HT1080 (cell line): ENCODE measurements at regions not wholly inside any gene's neighbourhood (a gene's known extent, or its start where the extent isn't known, plus 50 kb on each side); places are given as distances from the start of the nearest gene placed in this dataset.
"Not testable (repeated sequence)": the region's sequence is repeated elsewhere in the genome, so short reads cannot be mapped to it uniquely, and the experiment has no call there.

Experiments
- DNase-seq: peaks from one replicate; pipeline ENCODE4 v3.0.0-alpha.2; 2015; ENCODE audit warnings: low read depth

DNA sequence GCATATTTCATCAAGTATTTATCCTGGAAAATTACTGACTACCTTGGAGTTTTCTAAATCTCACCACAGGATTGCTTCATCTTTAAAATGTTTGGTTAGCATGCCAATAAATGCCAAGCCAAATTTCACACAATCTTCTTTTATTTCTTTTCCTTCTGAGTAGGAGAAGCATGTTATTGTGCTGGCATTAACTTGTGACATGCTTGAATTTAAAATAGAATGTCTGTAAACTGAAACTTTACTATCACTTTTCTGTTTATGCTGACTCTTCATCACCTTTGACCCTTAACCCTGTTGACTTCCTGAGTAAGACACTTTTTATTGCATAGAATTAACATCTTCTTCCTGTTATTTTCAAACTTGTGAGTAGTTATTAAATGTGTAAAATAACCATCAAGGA lies 56.2 kb upstream of the LRRTM4 start:
- peak; percentile 1 for DNase-seq

DNA sequence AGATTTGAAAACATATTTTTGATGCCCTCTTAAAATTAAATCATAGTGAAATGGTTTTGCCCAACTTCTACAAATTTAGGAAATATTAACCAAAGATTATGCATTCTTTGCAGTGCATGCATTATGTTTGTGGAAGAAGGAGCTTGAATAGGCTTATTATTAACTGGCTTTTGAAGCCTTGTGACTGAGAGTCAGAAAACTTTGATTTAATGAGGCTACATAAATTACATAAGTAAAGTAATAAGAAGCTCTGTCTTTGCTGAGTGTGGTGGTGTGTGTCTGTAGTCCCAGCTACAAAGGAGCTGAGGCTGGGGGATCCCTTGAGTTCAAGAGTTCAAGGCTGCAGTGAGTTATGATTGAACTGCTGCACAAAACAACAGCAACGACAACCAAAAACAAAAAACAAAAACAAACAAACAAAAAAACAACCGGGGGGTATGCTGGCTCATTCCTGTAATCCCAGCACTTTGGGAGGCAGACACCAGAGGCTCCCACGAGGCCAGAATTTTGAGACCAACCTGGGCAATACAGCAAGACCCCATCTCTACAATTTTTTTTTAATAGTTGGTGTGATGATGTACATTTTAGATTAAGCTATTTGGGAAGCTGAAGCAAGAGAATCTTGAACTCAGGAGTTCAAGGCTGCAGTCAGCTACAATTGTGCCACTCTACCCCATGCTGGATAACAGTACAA lies 57.0 kb upstream of the LRRTM4 start:
- DNase-seq, result no peak

DNA sequence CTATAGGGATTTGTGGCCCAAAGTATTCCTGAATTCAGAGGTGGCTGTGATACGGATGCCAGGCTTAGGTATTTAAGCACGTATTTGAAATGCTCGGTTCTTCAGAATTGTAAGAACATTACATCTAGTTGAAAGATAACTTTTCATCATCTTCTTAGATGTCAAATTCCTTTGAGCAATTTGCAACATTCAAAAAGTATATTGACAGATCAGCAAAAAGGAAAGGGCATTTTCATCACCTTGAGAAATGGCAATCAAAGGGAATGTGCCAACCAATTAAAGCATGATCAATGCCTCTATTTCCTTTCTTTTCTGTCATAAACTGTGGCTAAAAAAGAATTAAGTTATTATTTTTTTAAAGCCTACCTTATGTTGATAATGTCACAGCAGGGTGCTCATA lies 66.3 kb upstream of the LRRTM4 start:
- DNase-seq, result no peak

- DNase-seq, result no peak
Measured at GRCh38 chr2:77590298-77590917, 68.2 kb upstream of the LRRTM4 start.

DNA sequence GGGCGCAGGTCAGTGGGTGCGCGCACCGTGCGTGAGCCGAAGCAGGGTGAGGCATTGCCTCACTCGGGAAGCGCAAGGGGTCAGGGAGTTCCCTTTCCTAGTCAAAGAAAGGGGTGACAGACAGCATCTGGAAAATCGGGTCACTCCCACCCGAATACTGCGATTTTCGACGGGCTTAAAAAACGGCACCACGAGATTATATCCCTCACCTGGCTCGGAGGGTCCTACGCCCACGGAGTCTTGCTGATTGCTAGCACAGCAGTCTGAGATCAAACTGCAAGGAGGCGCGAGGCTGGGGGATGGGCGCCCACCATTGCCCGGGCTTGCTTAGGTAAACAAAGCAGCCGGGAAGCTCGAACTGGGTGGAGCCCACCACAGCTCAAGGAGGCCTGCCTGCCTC lies 70.8 kb upstream of the LRRTM4 start:
- not testable (repeated sequence) for DNase-seq

GRCh38 chr2:77602771-77603170 lies 80.6 kb upstream of the LRRTM4 start:
- DNase-seq, result no peak

- DNase-seq, result peak; percentile 7
Measured at GRCh38 chr2:77604953-77605929, 83.1 kb upstream of the LRRTM4 start.

DNA sequence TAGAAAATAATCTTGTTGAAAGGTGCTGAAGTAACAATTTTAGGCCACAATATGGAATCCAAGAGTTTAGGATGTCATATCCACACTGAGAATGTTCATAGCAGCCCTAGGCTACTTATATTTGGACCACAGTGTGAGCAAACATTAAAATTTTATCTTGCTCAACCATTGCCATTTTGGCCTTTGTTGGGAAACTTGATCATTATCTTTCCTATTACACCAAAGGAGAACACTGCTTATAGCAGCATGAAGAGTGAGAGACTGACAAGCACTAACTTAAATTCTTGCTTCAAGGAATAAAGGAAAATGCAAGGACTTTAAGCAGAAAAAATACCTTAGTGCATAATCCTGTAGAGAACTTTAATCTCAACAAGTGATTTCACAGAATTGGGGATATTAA lies 86.3 kb upstream of the LRRTM4 start:
- no peak for DNase-seq

- no peak for DNase-seq
Measured at GRCh38 chr2:77629539-77629938, 107.4 kb upstream of the LRRTM4 start.

DNA sequence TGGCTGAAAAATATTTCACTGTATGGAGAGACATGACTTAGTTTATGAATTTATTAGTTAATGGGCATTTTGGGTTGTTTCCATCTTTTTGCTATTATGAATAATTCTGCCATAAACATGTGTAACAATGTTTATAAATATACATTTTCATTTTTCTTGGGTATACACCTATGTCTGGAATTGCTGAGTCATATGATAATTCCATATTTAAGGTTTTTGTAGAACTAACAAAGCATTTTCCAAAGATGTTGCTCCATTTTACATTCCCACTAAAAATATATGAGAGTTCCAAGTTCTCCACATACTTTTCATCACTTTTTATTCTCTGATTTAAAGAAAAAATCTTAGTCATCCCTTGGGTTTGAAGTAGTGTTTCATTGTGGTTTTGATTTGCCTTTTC lies 108.8 kb upstream of the LRRTM4 start:
- DNase-seq, result no peak

GRCh38 chr2:77633601-77634000 lies 111.4 kb upstream of the LRRTM4 start:
- DNase-seq, result no peak

- DNase-seq, result no peak
Measured at GRCh38 chr2:77640924-77641323, 118.7 kb upstream of the LRRTM4 start.

- no peak for DNase-seq
Measured at GRCh38 chr2:77642339-77642738, 120.2 kb upstream of the LRRTM4 start.

DNA sequence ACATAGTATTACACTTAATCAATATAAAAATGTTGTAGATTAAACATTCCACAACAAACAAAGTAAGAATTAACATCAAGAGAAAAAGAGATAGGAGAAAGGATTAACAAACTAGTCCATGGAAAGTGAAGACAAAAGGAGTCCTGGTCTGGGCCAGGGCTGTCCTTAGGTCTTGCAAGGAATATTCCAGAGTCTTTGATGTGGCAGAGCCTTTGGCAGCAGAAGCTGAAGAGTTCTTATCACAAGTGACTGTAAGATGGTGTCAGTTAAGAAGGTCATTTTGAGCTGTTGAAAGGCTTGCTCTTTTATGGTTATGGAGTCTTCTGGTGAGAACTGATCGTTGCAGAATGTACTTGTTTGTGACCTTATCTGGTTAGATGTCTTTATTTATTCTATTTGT lies 127.7 kb upstream of the LRRTM4 start:
- DNase-seq, result no peak

DNA sequence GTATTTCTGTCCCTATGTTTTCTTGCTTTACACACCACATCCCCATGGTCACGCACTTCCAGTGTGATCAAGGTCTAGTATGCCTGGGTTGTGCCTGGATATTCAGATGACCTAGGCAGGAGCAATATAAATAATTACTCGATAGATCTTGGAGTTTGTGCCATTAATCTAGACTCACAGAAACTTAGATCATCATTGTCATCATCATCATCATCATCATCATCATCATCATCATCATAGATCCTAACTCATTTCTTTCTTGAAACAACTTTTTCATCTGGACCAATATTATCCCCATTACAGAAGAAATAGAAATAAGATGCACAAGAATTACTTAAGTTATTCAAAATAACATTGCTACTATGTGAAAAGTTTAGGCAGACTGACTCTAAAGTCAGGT lies 130.3 kb upstream of the LRRTM4 start:
- DNase-seq, result no peak

- DNase-seq, result no peak
Measured at GRCh38 chr2:77664491-77664890, 142.3 kb upstream of the LRRTM4 start.

- DNase-seq, result peak; percentile 88
Measured at GRCh38 chr2:77666251-77666980, 144.2 kb upstream of the LRRTM4 start.

GRCh38 chr2:77684543-77685319 lies 162.6 kb upstream of the LRRTM4 start:
- not testable (repeated sequence) for DNase-seq

- no peak for DNase-seq
Measured at GRCh38 chr2:77712601-77713000, 190.4 kb upstream of the LRRTM4 start.

DNA sequence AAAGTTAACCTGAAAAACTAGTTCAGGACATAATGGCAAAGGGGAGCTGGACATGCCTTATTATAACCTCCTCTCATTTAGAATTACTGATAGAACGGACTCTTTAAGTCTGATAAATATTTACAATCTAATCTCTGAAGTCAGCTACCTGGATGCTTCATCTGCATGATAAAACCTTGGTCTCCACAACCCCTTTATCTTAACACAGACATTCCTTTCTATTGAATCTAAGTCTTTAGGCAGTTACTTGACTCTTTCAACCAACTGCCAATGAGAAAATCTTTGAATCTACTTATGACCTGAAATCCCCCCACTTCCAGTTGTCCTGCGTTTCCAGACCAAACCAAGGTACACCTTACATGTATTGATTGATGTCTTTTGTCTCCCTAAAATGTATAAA lies 191.2 kb upstream of the LRRTM4 start:
- no peak for DNase-seq

- no peak for DNase-seq
Measured at GRCh38 chr2:77720115-77720514, 197.9 kb upstream of the LRRTM4 start.
